HG03103 (cell line): ENCODE measurements at regions not wholly inside any gene's neighbourhood (a gene's known extent, or its start where the extent isn't known, plus 50 kb on each side); places are given as distances from the start of the nearest gene placed in this dataset.
A peak's percentile ranks its signal among the peaks of the same experiment; 100 is the strongest.
"Not testable (repeated sequence)": the region's sequence is repeated elsewhere in the genome, so short reads cannot be mapped to it uniquely, and the experiment has no call there.

Experiments used
- ATAC-seq: cut with Tn5 transposase; IDR thresholded peaks from one replicate; pipeline ENCODE4 v1.9.1; 2021; ENCODE audit warnings: low read depth; ENCODE audit not compliant: unreplicated experiment

GRCh38 chr10:63003816-63004453 lies 129.2 kb upstream of the NRBF2 start:
- ATAC-seq: no peak

GRCh38 chr10:62996925-62997324 lies 136.2 kb upstream of the NRBF2 start:
- ATAC-seq: no peak

GRCh38 chr10:62996516-62996915 lies 136.6 kb upstream of the NRBF2 start:
- ATAC-seq: no peak

GRCh38 chr10:62993121-62993520 lies 140.0 kb upstream of the NRBF2 start:
- no peak for ATAC-seq

GRCh38 chr10:62992145-62992721 lies 140.9 kb upstream of the NRBF2 start:
- ATAC-seq: peak; percentile 78

- no peak for ATAC-seq
These were observed 143.0 kb upstream of the NRBF2 start for GRCh38 chr10:62990126-62990525.

GRCh38 chr10:62985807-62986600 lies 147.1 kb upstream of the NRBF2 start:
- ATAC-seq: no peak

- ATAC-seq: no peak
These were observed 152.0 kb upstream of the NRBF2 start for GRCh38 chr10:62981096-62981495.

- ATAC-seq: no peak
These were observed 152.4 kb upstream of the NRBF2 start for GRCh38 chr10:62980687-62981086.

- ATAC-seq: no peak
These were observed 153.2 kb upstream of the NRBF2 start for GRCh38 chr10:62979921-62980320.

- no peak for ATAC-seq
These were observed 154.6 kb upstream of the NRBF2 start for GRCh38 chr10:62978482-62978881.

- not testable (repeated sequence) for ATAC-seq
These were observed 158.3 kb upstream of the NRBF2 start for GRCh38 chr10:62974795-62975194.

- ATAC-seq: no peak
These were observed 155.9 kb upstream of the EGR2 start for GRCh38 chr10:62972103-62972502.

GRCh38 chr10:62964026-62964425 lies 147.9 kb upstream of the EGR2 start:
- ATAC-seq: no peak

GRCh38 chr10:62961951-62962523 lies 145.9 kb upstream of the EGR2 start:
- no peak for ATAC-seq

GRCh38 chr10:62960416-62960815 lies 144.2 kb upstream of the EGR2 start:
- ATAC-seq: no peak

- no peak for ATAC-seq
These were observed 143.4 kb upstream of the EGR2 start for GRCh38 chr10:62959553-62959952.

- no peak for ATAC-seq
These were observed 142.8 kb upstream of the EGR2 start for GRCh38 chr10:62958980-62959379.

GRCh38 chr10:62946278-62946677 lies 130.1 kb upstream of the EGR2 start:
- no peak for ATAC-seq

- no peak for ATAC-seq
These were observed 123.5 kb upstream of the EGR2 start for GRCh38 chr10:62939698-62940097.

GRCh38 chr10:62938672-62939071 lies 122.5 kb upstream of the EGR2 start:
- no peak for ATAC-seq
